ENCODE measurements at regions not wholly inside any gene's neighbourhood (a gene's known extent, or its start where the extent isn't known, plus 50 kb on each side); places are given as distances from the start of the nearest gene placed in this dataset.

DNA sequence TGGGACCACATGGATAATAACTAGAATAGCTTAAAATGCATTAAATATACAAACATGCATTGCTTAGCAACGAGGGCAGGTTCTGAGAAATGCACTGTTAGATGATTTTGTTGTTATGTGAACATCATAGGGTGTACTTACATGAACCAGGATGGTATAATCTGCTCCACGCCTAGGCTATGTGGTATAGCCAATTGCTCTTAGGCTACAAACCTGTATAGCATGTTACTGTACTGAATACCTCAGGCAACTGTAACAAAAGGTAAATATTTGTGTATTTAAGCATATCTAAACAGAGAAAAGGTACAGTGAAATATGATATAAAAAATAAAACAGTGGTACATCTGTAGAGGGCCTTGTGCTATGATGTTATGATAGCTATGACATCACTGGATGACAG lies 169.2 kb upstream of the IL15 start:
- TF ChIP-seq, protein P1, sequence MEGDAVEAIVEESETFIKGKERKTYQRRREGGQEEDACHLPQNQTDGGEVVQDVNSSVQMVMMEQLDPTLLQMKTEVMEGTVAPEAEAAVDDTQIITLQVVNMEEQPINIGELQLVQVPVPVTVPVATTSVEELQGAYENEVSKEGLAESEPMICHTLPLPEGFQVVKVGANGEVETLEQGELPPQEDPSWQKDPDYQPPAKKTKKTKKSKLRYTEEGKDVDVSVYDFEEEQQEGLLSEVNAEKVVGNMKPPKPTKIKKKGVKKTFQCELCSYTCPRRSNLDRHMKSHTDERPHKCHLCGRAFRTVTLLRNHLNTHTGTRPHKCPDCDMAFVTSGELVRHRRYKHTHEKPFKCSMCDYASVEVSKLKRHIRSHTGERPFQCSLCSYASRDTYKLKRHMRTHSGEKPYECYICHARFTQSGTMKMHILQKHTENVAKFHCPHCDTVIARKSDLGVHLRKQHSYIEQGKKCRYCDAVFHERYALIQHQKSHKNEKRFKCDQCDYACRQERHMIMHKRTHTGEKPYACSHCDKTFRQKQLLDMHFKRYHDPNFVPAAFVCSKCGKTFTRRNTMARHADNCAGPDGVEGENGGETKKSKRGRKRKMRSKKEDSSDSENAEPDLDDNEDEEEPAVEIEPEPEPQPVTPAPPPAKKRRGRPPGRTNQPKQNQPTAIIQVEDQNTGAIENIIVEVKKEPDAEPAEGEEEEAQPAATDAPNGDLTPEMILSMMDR (conservative IDR thresholded peaks at IDR 0.05; ENCODE audit: low read length): no peak
- TF ChIP-seq EZH2phosphoT487 (IDR thresholded peaks at IDR 0.05; ENCODE audit: borderline replicate concordance): no peak

All from Loucy (cell line).